Skeletal muscle satellite cell (primary cell): ENCODE measurements at regions not wholly inside any gene's neighbourhood (a gene's known extent, or its start where the extent isn't known, plus 50 kb on each side); places are given as distances from the start of the nearest gene placed in this dataset. TPM values are rescaled to one million over a fixed set of nuclear protein-coding genes. Genes with fewer than 3 reads are reported as not detected.
"Not testable (repeated sequence)": the region's sequence is repeated elsewhere in the genome, so short reads cannot be mapped to it uniquely, and the experiment has no call there.

Experiments
- H3K27me3 ChIP-seq: 2 replicates; pipeline ENCODE4 v1.7.0; 2013; ENCODE audit warnings: low read length; ENCODE audit not compliant: control insufficient read depth, insufficient read depth
- H3K36me3 ChIP-seq: 2 replicates; pipeline ENCODE4 v1.7.0; 2013; ENCODE audit warnings: mild to moderate bottlenecking, control low read depth, low read length; ENCODE audit not compliant: insufficient read depth
- H3K4me1 ChIP-seq: 2 replicates; pipeline ENCODE4 v1.7.0; 2013; ENCODE audit warnings: low read length; ENCODE audit not compliant: control insufficient read depth, insufficient read depth
- H3K4me2 ChIP-seq: 2 replicates; pipeline ENCODE4 v1.7.0; 2013; ENCODE audit warnings: mild to moderate bottlenecking, low read length
- H3K4me3 ChIP-seq: 2 replicates; pipeline ENCODE4 v1.7.0; 2013; ENCODE audit warnings: low read length
- H3K9ac ChIP-seq: 2 replicates; pipeline ENCODE4 v1.7.0; 2013; ENCODE audit warnings: mild to moderate bottlenecking, low read depth, low read length, moderate library complexity
- H3K9me3 ChIP-seq: replicated peaks from 2 replicates; pipeline ENCODE4 v1.7.0; 2013; ENCODE audit warnings: mild to moderate bottlenecking, control low read depth, low read length
- small RNA-seq: library from RNA; depleted of rRNA; stranded (forward); fragments of <200 nt; gene quantifications from one replicate; pipeline ENCODE3, GENCODE V24; 2012

DNA sequence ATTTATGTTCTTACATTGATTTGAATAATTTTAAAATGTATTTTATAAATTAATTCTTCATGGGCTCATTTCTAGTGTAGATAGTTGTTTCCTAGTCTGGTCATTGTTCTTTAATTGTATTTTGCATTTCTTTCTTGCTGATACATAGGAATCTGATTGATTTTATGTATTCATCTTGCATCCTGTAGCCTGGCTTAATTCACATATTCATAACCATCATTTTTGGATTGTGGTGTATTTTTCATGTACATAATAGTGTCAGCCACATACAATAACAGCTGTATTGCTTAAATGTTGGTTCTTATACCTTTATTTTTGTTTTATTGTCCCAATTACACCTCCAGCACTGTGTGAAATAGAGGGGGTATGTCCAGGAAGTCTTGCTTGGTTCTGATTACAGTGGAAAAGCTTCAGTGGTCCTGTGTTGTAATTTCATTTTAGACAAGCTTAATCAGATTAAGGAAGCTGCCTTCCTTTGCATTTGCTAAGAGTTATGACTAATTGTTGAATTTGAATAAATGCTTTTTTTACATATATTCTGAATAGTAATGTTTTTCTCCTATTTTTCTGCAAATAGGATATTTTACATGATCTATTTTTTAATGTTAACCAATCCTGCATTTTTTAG is 103.7 kb downstream of the USP22 start:
- no peaks in the 10 kb centered on the region for H3K9me3 ChIP-seq
- no peaks in the 10 kb centered on the region for H3K27me3 ChIP-seq
- no peak overlapping the region for H3K9ac ChIP-seq
- no peak overlapping the region for H3K4me2 ChIP-seq
- H3K4me1 ChIP-seq, result peaks cover 37% of the 10 kb centered on the region
- H3K36me3 ChIP-seq, result no peaks in the 10 kb centered on the region
- H3K4me3 ChIP-seq, result no peak overlapping the region

DNA sequence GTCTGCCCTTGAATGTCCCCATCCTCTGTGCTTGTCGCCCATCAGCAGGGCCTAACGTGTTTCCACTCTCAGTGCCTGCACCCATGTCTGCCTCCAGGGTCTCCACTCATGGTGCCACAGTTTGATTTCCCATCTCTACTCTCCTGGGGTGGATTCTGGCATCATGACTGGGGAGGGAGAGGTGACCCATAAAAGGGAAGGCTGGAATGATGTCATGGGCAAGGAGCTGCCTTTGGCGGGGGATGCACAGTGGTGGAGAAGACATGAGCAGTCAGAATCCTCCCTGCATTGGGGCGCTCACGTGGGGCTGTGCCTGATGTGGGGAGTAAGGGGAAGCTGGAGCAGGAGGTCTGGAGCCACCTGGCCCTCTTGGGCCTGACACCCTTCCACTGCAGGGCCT is 100.9 kb downstream of the USP22 start:
- Histone ChIP-seq H3K9me3 (no peaks in the 10 kb centered on the region), H3K4me1 (peaks cover 11% of the 10 kb centered on the region), H3K36me3 (no peaks in the 10 kb centered on the region), H3K9ac (no peak overlapping the region), H3K4me3 (no peak overlapping the region), H3K4me2 (no peak overlapping the region), H3K27me3 (peaks cover 16% of the 10 kb centered on the region)

DNA sequence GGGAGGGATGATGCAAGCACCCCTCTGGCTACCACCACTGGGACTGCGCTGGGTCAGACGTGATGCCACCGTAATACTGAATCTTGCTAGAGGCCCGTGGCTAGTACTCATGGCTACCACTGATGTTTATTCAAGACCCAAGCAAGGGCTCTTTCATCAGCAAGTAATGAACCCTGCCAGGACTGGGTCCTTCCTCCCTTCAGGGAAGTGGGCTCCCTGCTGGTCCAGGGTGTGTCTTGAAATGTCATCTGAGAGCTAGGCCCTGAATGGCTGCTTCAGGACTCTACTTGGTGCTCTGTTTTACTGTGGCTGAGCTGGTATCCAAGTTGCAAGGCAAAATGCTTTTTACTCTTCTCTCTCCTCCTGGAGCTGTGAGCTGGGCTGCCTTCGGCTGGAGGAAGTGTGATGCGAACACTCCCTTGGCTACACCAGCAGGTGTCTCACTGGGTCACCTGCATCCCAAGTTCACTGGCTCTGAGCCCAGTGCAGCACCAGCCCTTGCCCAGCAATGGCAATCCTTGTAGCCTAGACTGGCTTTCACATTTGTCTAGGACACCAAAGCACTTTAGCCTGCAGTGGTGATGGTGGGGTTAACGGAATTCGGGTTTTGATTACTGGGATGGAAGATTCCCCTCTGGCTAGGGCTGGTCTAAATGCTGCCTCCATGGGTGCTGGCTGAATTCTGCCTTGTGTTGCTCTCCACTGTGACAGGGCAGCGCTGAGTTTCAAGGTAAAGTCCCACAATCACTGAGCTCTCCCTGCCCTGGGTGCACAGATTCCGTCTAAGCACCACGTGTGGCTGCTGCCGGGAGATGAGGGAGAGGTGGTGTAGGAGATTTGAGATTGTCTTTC is 98.6 kb downstream of the USP22 start:
- Histone ChIP-seq H3K4me2 (no peak overlapping the region), H3K9me3 (no peaks in the 10 kb centered on the region), H3K27me3 (peaks cover 16% of the 10 kb centered on the region), H3K4me1 (no peaks in the 10 kb centered on the region), H3K4me3 (no peak overlapping the region), H3K36me3 (no peaks in the 10 kb centered on the region), H3K9ac (no peak overlapping the region)

DNA sequence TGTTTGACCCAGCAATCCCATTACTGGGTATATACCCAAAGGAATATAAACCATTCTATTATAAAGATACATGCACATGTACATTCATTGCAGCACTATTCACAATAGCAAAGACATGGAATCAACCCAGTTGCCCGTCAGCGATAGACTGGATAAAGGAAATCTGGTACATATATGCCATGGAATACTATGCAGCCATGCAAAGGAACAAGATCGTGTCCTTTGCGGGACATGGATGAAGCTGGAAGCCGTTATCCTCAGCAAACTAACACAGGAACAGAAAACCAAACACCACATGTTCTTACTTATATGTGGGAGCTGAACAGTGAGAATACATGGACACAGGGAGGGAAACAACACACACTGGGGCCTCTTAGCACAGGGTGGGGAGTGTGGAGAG is 95.1 kb downstream of the USP22 start:
- not testable (repeated sequence) for H3K36me3 ChIP-seq, H3K9me3 ChIP-seq, H3K4me3 ChIP-seq, H3K4me2 ChIP-seq, H3K4me1 ChIP-seq, H3K9ac ChIP-seq
- H3K27me3 ChIP-seq, result peaks cover 23% of the 10 kb centered on the region

DNA sequence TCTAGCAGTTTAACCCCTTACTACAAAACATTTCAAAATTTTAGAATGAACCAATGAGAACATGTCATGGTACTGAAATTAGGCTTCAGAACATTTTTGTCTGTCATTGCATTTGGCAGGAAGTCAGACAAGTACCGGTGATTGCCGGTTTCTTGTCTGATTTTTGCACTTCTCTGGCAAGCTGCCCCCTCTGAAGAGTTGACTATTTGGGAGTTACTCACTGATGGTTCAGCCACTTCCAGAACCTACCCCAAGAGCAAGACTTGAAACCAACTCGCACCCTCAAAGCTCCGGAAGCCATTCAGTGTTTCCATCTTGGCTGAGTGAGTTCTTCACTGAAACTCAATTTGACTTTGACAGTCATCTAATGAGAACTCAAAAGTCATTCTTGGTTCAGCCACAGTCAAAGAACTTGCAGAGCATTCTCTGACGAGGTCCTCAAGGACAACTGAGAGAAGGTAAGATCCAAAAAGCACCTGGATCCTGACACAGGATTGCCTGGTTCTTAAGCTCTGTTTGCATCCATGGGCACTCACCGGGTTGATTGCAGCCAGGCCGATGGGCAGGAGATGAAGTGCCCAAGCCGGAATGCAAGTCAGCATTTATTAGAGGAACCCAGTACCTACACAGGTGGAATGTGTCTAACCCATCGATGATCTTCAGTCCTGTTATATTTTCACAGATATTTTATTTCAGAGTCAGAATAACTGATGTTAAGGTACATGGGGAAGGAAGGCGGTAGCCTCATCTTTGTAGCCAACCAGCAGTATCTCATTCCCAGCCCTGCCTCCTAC is 93.6 kb downstream of the USP22 start:
- no peak overlapping the region for H3K4me3 ChIP-seq
- no peaks in the 10 kb centered on the region for H3K36me3 ChIP-seq
- H3K9me3 ChIP-seq, result no peaks in the 10 kb centered on the region
- H3K4me1 ChIP-seq, result no peaks in the 10 kb centered on the region
- no peak overlapping the region for H3K4me2 ChIP-seq
- no peak overlapping the region for H3K9ac ChIP-seq
- H3K27me3 ChIP-seq, result peaks cover 22% of the 10 kb centered on the region

Small RNA genes in the stretch of these regions (small RNA-seq; reads per million reads assigned to genes)
- not detected for gene AC087499.6
- not detected for gene RNU6-1178P
